GM23338 (cell line): ENCODE measurements at regions not wholly inside any gene's neighbourhood (a gene's known extent, or its start where the extent isn't known, plus 50 kb on each side); places are given as distances from the start of the nearest gene placed in this dataset.

Experiments
- ATAC-seq: fragments of 200-7000 bp; cut with Tn5 transposase; 3 replicates; pipeline ENCODE4 v1.9.1; 2020
- DNase-seq: peaks from one replicate; pipeline ENCODE4 v3.0.0-alpha.2; 2015; ENCODE audit warnings: low spot score
- H2AFZ ChIP-seq: fragments of 200-600 bp; sonication (generic); 2 replicates; pipeline ENCODE4 v1.8.0; 2016; ENCODE audit warnings: antibody characterized with exemption, mild to moderate bottlenecking, moderate library complexity
- H3F3A ChIP-seq: fragments of 200-600 bp; sonication (generic); replicated peaks from 2 replicates; pipeline ENCODE4 v1.8.0; 2017; ENCODE audit warnings: antibody characterized with exemption, mixed run types, low read depth
- H3K27ac ChIP-seq: fragments of 200-600 bp; sonication (generic); 2 replicates; pipeline ENCODE4 v1.6.1; 2016; ENCODE audit warnings: low read depth
- H3K27me3 ChIP-seq: fragments of 200-600 bp; sonication (generic); 2 replicates; pipeline ENCODE4 v1.8.0; 2016; ENCODE audit warnings: mild to moderate bottlenecking, mixed run types, moderate library complexity; ENCODE audit not compliant: insufficient read depth
- H3K36me3 ChIP-seq: fragments of 200-600 bp; sonication (generic); 2 replicates; pipeline ENCODE4 v1.8.0; 2016; ENCODE audit warnings: mild to moderate bottlenecking; ENCODE audit not compliant: insufficient read depth
- H3K4me1 ChIP-seq: fragments of 200-600 bp; sonication (generic); 2 replicates; pipeline ENCODE4 v1.8.0; 2016; ENCODE audit warnings: mild to moderate bottlenecking, moderate library complexity; ENCODE audit not compliant: insufficient read depth
- H3K4me2 ChIP-seq: fragments of 200-600 bp; sonication (generic); 2 replicates; pipeline ENCODE4 v1.7.1; 2017; ENCODE audit warnings: mixed run types
- H3K4me3 ChIP-seq: fragments of 200-600 bp; sonication (generic); 2 replicates; pipeline ENCODE4 v1.6.1; 2016; ENCODE audit warnings: mixed run types
- H3K79me2 ChIP-seq: fragments of 200-600 bp; sonication (generic); replicated peaks from 2 replicates; pipeline ENCODE4 v1.8.0; 2017; ENCODE audit warnings: mild to moderate bottlenecking; ENCODE audit not compliant: insufficient read depth
- H3K9me2 ChIP-seq: fragments of 200-600 bp; sonication (generic); 2 replicates; pipeline ENCODE4 v1.8.0; 2017; ENCODE audit not compliant: insufficient read depth
- H4K20me1 ChIP-seq: fragments of 200-600 bp; sonication (generic); replicated peaks from 2 replicates; pipeline ENCODE4 v1.8.0; 2017; ENCODE audit warnings: mild to moderate bottlenecking; ENCODE audit not compliant: insufficient read depth
- H3K27ac Mint-ChIP-seq: 2 replicates; pipeline ENCODE4 v1.8.0; 2020; ENCODE audit warnings: inconsistent platforms, mild to moderate bottlenecking, moderate library complexity, mixed read lengths
- H3K27me3 Mint-ChIP-seq: 3 replicates; pipeline ENCODE4 v1.8.0; 2022; ENCODE audit warnings: low read depth, mild to moderate bottlenecking, moderate library complexity, mixed read lengths, inconsistent platforms; ENCODE audit not compliant: insufficient read depth, poor library complexity
- H3K36me3 Mint-ChIP-seq: 3 replicates; pipeline ENCODE4 v1.8.0; 2021; ENCODE audit warnings: low read depth, mild to moderate bottlenecking, inconsistent platforms, moderate library complexity, mixed read lengths
- H3K4me1 Mint-ChIP-seq: 3 replicates; pipeline ENCODE4 v1.8.0; 2020; ENCODE audit warnings: mild to moderate bottlenecking, inconsistent platforms, mixed read lengths
- H3K4me3 Mint-ChIP-seq: 3 replicates; pipeline ENCODE4 v1.8.0; 2021; ENCODE audit warnings: moderate library complexity, mild to moderate bottlenecking, inconsistent platforms, mixed read lengths
- H3K9me3 Mint-ChIP-seq: 3 replicates; pipeline ENCODE4 v1.8.0; 2020; ENCODE audit warnings: moderate library complexity, mild to moderate bottlenecking, inconsistent platforms, mixed read lengths
- CREB1 ChIP-seq: fragments of 250-450 bp; sonication (Bioruptor Pico); IDR thresholded peaks from 2 replicates; pipeline ENCODE4 v1.5.0; 2020; ENCODE audit warnings: low read depth, mild to moderate bottlenecking, moderate library complexity
- EZH2 ChIP-seq: fragments of 200-600 bp; sonication (generic); IDR thresholded peaks from one replicate; pipeline ENCODE4 v1.8.0; 2017; ENCODE audit warnings: antibody characterized with exemption, mild to moderate bottlenecking, low read depth; ENCODE audit not compliant: unreplicated experiment
- EZH2phosphoT487 ChIP-seq: fragments of 200-600 bp; sonication (generic); IDR thresholded peaks from one replicate; pipeline ENCODE4 v1.8.1; 2018; ENCODE audit warnings: antibody characterized with exemption; ENCODE audit not compliant: unreplicated experiment
- JUNB ChIP-seq: IDR thresholded peaks from one replicate; pipeline ENCODE4 v1.6.1; 2016; ENCODE audit warnings: antibody characterized with exemption; ENCODE audit not compliant: unreplicated experiment
- NANOG ChIP-seq: IDR thresholded peaks from 2 replicates; pipeline ENCODE4 v1.6.1; 2016; ENCODE audit warnings: antibody characterized with exemption, borderline replicate concordance
- POLR2AphosphoS5 ChIP-seq: IDR thresholded peaks from 2 replicates; pipeline ENCODE4 v1.6.1; 2016; ENCODE audit warnings: antibody characterized with exemption, low read depth
- STAT1 ChIP-seq: IDR thresholded peaks from one replicate; pipeline ENCODE4 v1.6.1; 2016; ENCODE audit warnings: antibody characterized with exemption; ENCODE audit not compliant: unreplicated experiment
- ZNF114 ChIP-seq: fragments of 250-450 bp; sonication (Bioruptor Pico); IDR thresholded peaks from 2 replicates; pipeline ENCODE4 v1.5.0; 2020; ENCODE audit warnings: mild to moderate bottlenecking, moderate library complexity
- ZNF331 ChIP-seq: fragments of 250-450 bp; sonication (Bioruptor Pico); IDR thresholded peaks from 2 replicates; pipeline ENCODE4 v1.5.0; 2020; ENCODE audit warnings: low read depth, mild to moderate bottlenecking, moderate library complexity
- TF ChIP-seq, protein P1 (sequence below), 2 experiments: fragments of 200-600 bp in 1 of 2; sonication (generic) in 1 of 2; conservative IDR thresholded peaks; 2 replicates each; pipeline versions ENCODE4 v1.5.1 to v1.6.1; 2016 to 2017; ENCODE audit warnings: antibody characterized with exemption in 2 of 2, low read depth in 2 of 2, mild to moderate bottlenecking in 2 of 2, moderate library complexity in 1 of 2
- TF ChIP-seq, protein P2 (sequence below): IDR thresholded peaks from one replicate; pipeline ENCODE4 v1.6.1; 2018; ENCODE audit warnings: antibody characterized with exemption; ENCODE audit not compliant: unreplicated experiment
- TF ChIP-seq, protein P3 (sequence below): fragments of 250-450 bp; sonication (Bioruptor Pico); IDR thresholded peaks from 2 replicates; pipeline ENCODE4 v1.5.0; 2020; ENCODE audit warnings: mild to moderate bottlenecking, moderate library complexity
- TF ChIP-seq, protein P4 (sequence below): IDR thresholded peaks from 2 replicates; pipeline ENCODE4 v1.6.1; 2016; ENCODE audit warnings: antibody characterized with exemption

DNA sequence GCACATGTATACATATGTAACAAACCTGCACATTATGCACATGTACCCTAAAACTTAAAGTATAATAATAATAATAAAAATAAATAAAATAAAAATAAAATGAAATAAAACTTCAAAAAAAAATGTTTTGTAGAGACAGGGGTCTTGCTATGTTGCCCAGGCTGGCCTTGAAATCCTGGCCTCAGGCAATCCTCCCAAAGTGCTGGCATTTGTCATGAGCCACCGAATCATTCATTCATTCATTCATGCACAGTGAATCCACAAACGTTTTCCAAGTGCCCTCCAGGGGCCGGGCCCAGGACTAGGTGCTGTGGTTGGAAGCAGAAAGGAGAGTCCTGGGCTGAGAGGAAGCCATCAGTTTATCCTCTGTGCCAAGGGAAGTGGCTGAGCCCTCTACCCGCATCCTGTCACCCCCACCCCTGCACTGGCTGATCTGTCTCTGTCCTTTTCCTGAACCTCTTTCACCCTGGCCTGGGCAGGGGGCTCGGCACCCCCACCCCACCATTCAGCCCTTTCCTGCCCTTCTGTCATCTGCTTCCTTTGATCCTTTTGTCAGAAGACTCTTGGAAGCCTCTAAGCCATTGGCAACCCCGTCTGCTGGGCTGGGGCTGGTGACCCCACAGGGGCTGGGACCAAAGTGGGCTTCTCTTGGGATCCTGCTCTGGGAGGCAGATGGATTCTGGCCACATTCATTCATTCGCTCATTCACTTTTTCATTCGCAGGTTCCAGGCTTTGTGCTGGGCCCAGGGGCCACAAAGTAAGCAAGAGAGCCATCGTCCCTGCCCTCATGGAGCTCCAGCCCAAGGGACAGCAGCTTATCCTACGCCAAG lies 84.3 kb downstream of the IGLL1 start:
- Histone ChIP-seq H3K9me2 (no peaks in the 10 kb centered on the region), H3K4me3 (no peak overlapping the region), H2AFZ (no peak overlapping the region), H3K79me2 (no peaks in the 10 kb centered on the region), H3K36me3 (no peaks in the 10 kb centered on the region), H3F3A (no peaks in the 10 kb centered on the region), H3K4me2 (no peak overlapping the region), H4K20me1 (no peaks in the 10 kb centered on the region), H3K27ac (no peak overlapping the region), H3K27me3 (no peaks in the 10 kb centered on the region), H3K4me1 (no peaks in the 10 kb centered on the region)
- TF ChIP-seq ZNF331 (CRISPR knock-in tag), result no peak
- no peak for TF ChIP-seq NANOG
- TF ChIP-seq STAT1, result no peak
- TF ChIP-seq, protein P1, sequence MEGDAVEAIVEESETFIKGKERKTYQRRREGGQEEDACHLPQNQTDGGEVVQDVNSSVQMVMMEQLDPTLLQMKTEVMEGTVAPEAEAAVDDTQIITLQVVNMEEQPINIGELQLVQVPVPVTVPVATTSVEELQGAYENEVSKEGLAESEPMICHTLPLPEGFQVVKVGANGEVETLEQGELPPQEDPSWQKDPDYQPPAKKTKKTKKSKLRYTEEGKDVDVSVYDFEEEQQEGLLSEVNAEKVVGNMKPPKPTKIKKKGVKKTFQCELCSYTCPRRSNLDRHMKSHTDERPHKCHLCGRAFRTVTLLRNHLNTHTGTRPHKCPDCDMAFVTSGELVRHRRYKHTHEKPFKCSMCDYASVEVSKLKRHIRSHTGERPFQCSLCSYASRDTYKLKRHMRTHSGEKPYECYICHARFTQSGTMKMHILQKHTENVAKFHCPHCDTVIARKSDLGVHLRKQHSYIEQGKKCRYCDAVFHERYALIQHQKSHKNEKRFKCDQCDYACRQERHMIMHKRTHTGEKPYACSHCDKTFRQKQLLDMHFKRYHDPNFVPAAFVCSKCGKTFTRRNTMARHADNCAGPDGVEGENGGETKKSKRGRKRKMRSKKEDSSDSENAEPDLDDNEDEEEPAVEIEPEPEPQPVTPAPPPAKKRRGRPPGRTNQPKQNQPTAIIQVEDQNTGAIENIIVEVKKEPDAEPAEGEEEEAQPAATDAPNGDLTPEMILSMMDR (conservative IDR thresholded peaks at IDR 0.05; ENCODE audit: low read depth in 2 of 2), result no peak
- no peak for TF ChIP-seq EZH2
- TF ChIP-seq JUNB, result no peak
- TF ChIP-seq, protein P2, sequence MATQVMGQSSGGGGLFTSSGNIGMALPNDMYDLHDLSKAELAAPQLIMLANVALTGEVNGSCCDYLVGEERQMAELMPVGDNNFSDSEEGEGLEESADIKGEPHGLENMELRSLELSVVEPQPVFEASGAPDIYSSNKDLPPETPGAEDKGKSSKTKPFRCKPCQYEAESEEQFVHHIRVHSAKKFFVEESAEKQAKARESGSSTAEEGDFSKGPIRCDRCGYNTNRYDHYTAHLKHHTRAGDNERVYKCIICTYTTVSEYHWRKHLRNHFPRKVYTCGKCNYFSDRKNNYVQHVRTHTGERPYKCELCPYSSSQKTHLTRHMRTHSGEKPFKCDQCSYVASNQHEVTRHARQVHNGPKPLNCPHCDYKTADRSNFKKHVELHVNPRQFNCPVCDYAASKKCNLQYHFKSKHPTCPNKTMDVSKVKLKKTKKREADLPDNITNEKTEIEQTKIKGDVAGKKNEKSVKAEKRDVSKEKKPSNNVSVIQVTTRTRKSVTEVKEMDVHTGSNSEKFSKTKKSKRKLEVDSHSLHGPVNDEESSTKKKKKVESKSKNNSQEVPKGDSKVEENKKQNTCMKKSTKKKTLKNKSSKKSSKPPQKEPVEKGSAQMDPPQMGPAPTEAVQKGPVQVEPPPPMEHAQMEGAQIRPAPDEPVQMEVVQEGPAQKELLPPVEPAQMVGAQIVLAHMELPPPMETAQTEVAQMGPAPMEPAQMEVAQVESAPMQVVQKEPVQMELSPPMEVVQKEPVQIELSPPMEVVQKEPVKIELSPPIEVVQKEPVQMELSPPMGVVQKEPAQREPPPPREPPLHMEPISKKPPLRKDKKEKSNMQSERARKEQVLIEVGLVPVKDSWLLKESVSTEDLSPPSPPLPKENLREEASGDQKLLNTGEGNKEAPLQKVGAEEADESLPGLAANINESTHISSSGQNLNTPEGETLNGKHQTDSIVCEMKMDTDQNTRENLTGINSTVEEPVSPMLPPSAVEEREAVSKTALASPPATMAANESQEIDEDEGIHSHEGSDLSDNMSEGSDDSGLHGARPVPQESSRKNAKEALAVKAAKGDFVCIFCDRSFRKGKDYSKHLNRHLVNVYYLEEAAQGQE, result no peak
- TF ChIP-seq, protein P3, sequence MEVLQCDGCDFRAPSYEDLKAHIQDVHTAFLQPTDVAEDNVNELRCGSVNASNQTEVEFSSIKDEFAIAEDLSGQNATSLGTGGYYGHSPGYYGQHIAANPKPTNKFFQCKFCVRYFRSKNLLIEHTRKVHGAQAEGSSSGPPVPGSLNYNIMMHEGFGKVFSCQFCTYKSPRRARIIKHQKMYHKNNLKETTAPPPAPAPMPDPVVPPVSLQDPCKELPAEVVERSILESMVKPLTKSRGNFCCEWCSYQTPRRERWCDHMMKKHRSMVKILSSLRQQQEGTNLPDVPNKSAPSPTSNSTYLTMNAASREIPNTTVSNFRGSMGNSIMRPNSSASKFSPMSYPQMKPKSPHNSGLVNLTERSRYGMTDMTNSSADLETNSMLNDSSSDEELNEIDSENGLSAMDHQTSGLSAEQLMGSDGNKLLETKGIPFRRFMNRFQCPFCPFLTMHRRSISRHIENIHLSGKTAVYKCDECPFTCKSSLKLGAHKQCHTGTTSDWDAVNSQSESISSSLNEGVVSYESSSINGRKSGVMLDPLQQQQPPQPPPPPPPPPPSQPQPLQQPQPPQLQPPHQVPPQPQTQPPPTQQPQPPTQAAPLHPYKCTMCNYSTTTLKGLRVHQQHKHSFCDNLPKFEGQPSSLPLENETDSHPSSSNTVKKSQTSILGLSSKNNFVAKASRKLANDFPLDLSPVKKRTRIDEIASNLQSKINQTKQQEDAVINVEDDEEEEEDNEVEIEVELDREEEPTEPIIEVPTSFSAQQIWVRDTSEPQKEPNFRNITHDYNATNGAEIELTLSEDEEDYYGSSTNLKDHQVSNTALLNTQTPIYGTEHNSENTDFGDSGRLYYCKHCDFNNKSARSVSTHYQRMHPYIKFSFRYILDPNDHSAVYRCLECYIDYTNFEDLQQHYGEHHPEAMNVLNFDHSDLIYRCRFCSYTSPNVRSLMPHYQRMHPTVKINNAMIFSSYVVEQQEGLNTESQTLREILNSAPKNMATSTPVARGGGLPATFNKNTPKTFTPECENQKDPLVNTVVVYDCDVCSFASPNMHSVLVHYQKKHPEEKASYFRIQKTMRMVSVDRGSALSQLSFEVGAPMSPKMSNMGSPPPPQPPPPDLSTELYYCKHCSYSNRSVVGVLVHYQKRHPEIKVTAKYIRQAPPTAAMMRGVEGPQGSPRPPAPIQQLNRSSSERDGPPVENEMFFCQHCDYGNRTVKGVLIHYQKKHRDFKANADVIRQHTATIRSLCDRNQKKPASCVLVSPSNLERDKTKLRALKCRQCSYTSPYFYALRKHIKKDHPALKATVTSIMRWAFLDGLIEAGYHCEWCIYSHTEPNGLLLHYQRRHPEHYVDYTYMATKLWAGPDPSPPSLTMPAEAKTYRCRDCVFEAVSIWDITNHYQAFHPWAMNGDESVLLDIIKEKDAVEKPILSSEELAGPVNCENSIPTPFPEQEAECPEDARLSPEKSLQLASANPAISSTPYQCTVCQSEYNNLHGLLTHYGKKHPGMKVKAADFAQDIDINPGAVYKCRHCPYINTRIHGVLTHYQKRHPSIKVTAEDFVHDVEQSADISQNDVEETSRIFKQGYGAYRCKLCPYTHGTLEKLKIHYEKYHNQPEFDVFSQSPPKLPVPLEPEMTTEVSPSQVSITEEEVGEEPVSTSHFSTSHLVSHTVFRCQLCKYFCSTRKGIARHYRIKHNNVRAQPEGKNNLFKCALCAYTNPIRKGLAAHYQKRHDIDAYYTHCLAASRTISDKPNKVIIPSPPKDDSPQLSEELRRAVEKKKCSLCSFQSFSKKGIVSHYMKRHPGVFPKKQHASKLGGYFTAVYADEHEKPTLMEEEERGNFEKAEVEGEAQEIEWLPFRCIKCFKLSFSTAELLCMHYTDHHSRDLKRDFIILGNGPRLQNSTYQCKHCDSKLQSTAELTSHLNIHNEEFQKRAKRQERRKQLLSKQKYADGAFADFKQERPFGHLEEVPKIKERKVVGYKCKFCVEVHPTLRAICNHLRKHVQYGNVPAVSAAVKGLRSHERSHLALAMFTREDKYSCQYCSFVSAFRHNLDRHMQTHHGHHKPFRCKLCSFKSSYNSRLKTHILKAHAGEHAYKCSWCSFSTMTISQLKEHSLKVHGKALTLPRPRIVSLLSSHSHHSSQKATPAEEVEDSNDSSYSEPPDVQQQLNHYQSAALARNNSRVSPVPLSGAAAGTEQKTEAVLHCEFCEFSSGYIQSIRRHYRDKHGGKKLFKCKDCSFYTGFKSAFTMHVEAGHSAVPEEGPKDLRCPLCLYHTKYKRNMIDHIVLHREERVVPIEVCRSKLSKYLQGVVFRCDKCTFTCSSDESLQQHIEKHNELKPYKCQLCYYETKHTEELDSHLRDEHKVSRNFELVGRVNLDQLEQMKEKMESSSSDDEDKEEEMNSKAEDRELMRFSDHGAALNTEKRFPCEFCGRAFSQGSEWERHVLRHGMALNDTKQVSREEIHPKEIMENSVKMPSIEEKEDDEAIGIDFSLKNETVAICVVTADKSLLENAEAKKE (CRISPR knock-in tag), result no peak
- TF ChIP-seq ZNF114, result no peak
- TF ChIP-seq, protein P4, sequence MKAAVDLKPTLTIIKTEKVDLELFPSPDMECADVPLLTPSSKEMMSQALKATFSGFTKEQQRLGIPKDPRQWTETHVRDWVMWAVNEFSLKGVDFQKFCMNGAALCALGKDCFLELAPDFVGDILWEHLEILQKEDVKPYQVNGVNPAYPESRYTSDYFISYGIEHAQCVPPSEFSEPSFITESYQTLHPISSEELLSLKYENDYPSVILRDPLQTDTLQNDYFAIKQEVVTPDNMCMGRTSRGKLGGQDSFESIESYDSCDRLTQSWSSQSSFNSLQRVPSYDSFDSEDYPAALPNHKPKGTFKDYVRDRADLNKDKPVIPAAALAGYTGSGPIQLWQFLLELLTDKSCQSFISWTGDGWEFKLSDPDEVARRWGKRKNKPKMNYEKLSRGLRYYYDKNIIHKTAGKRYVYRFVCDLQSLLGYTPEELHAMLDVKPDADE, result no peak
- TF ChIP-seq POLR2AphosphoS5, result no peak
- TF ChIP-seq EZH2phosphoT487, result no peak
- TF ChIP-seq CREB1 (CRISPR knock-in tag), result no peak
- DNase-seq (no peak), ATAC-seq (no peak)
- H3K9me3 Mint-ChIP-seq, result no peaks in the 10 kb centered on the region
- no peak overlapping the region for H3K27ac Mint-ChIP-seq
- peaks cover 16% of the 10 kb centered on the region for H3K4me1 Mint-ChIP-seq
- H3K36me3 Mint-ChIP-seq, result no peaks in the 10 kb centered on the region
- no peak overlapping the region for H3K4me3 Mint-ChIP-seq
- H3K27me3 Mint-ChIP-seq, result peaks cover 25% of the 10 kb centered on the region
